Gastrocnemius medialis (tissue), 4 donors: ENCODE measurements at regions not wholly inside any gene's neighbourhood (a gene's known extent, or its start where the extent isn't known, plus 50 kb on each side); places are given as distances from the start of the nearest gene placed in this dataset.

Experiments
- ATAC-seq, 2 donors: fragments of 150-250 bp; one replicate each; pipeline ENCODE4 v1.9.1; 2016
- DNase-seq, 2 donors: peaks; one replicate each; pipeline ENCODE4 v3.0.0-alpha.2; 2019
- H3K27ac ChIP-seq, 4 donors: fragments of 200-600 bp; sonication (generic); 1 replicate in 1 of 4; 2 replicates in 3 of 4; pipeline ENCODE4 v1.5.1; 2016 to 2018; ENCODE audit warnings: mild to moderate bottlenecking in 2 of 4, moderate library complexity in 1 of 4
- H3K27me3 ChIP-seq, 3 donors: fragments of 200-600 bp; sonication (generic) in 2 of 3; 1 replicate in 1 of 3; 2 replicates in 2 of 3; pipeline versions ENCODE4 v1.5.1 to v1.6.0; 2016 to 2019; ENCODE audit warnings: mild to moderate bottlenecking in 1 of 3, moderate library complexity in 1 of 3
- H3K36me3 ChIP-seq, 2 donors: fragments of 200-600 bp; sonication (generic) in 1 of 2; one replicate each; pipeline ENCODE4 v1.5.1; 2017 to 2018
- H3K4me1 ChIP-seq, 2 donors: fragments of 200-600 bp; sonication (generic) in 1 of 2; one replicate each; pipeline ENCODE4 v1.5.1; 2016 to 2017; ENCODE audit warnings: mild to moderate bottlenecking in 2 of 2
- H3K4me3 ChIP-seq, 4 donors: fragments of 200-600 bp; sonication (generic) in 3 of 4; 1 replicate in 1 of 4; 2 replicates in 3 of 4; pipeline ENCODE4 v1.5.1; 2016 to 2019; ENCODE audit warnings: mild to moderate bottlenecking in 2 of 4
- H3K9me3 ChIP-seq, 3 donors: fragments of 200-600 bp; sonication (generic) in 2 of 3; 1 replicate in 1 of 3; 2 replicates in 2 of 3; pipeline ENCODE4 v1.5.1; 2016 to 2019
- CTCF ChIP-seq, 5 experiments: fragments of 450-650 bp in 3 of 5; fragments of 200-600 bp in 2 of 5; sonication (generic) in 2 of 5; IDR thresholded peaks in 4 of 5; conservative IDR thresholded peaks in 1 of 5; 1 replicate in 4 of 5; 2 replicates in 1 of 5; pipeline ENCODE4 v1.5.1; 2016 to 2019; ENCODE audit warnings: antibody characterized with exemption in 5 of 5, mild to moderate bottlenecking in 3 of 5, moderate library complexity in 3 of 5
- POLR2A ChIP-seq, 2 donors: fragments of 450-650 bp; IDR thresholded peaks; one replicate each; pipeline ENCODE4 v1.6.1; 2017; ENCODE audit warnings: antibody characterized with exemption in 2 of 2, mild to moderate bottlenecking in 2 of 2, moderate library complexity in 2 of 2
- in situ Hi-C, 4 donors: fragments of 200-750 bp; cut with MboI; loops; one replicate each; pipeline versions ENCODE4 v1.15.0 to v1.8.0; 2017; ENCODE audit warnings: low sequenced_read_pairs in 4 of 4
- intact Hi-C: fragments of 100-400 bp; cut with DNase I; formaldehyde crosslinking; loops from one replicate; pipeline ENCODE4 v1.15.1; 2023; ENCODE audit warnings: low total_unique reads

- H3K9me3 ChIP-seq: no peaks in the 10 kb centered on the region
- no peaks in the 10 kb centered on the region for H3K27me3 ChIP-seq
- in situ Hi-C loops: no loop called here
- no peak for TF ChIP-seq CTCF (IDR thresholded peaks at IDR 0.05 in 4 of 5, conservative IDR thresholded peaks at IDR 0.05 in 1 of 5)
- no peak for TF ChIP-seq POLR2A (IDR thresholded peaks at IDR 0.05)
- DNase-seq: no peak
- intact Hi-C loops: no loop called here
- H3K27ac ChIP-seq: no peak overlapping the region
- H3K36me3 ChIP-seq: no peaks in the 10 kb centered on the region
- H3K4me3 ChIP-seq: no peak overlapping the region
- ATAC-seq: no peak
- H3K4me1 ChIP-seq: no peaks in the 10 kb centered on the region
Measured at GRCh38 chr18:31232013-31232412, 69.4 kb upstream of the DSC1 start.

- H3K4me3 ChIP-seq: no peak overlapping the region
- H3K4me1 ChIP-seq: no peaks in the 10 kb centered on the region
- TF ChIP-seq CTCF (IDR thresholded peaks at IDR 0.05 in 4 of 5, conservative IDR thresholded peaks at IDR 0.05 in 1 of 5) (no peak), POLR2A (IDR thresholded peaks at IDR 0.05) (no peak)
- H3K9me3 ChIP-seq: no peaks in the 10 kb centered on the region
- no peak for ATAC-seq
- intact Hi-C loops: no loop called here
- H3K36me3 ChIP-seq: no peaks in the 10 kb centered on the region
- H3K27me3 ChIP-seq: no peaks in the 10 kb centered on the region
- in situ Hi-C loops: no loop called here
- H3K27ac ChIP-seq: no peak overlapping the region
- DNase-seq: no peak
Measured at GRCh38 chr18:31232775-31233424, 70.2 kb upstream of the DSC1 start.

- TF ChIP-seq POLR2A (IDR thresholded peaks at IDR 0.05): no peak
- TF ChIP-seq CTCF (IDR thresholded peaks at IDR 0.05 in 4 of 5, conservative IDR thresholded peaks at IDR 0.05 in 1 of 5): no peak
- Histone ChIP-seq H3K9me3 (no peaks in the 10 kb centered on the region), H3K4me1 (no peaks in the 10 kb centered on the region), H3K36me3 (no peaks in the 10 kb centered on the region), H3K4me3 (no peak overlapping the region), H3K27me3 (no peaks in the 10 kb centered on the region), H3K27ac (no peak overlapping the region)
- in situ Hi-C loops (no loop called here), intact Hi-C loops (no loop called here)
- no peak for DNase-seq
- no peak for ATAC-seq
Measured at GRCh38 chr18:31233621-31234275, 71.1 kb upstream of the DSC1 start.

- in situ Hi-C loops: no loop called here
- no peaks in the 10 kb centered on the region for H3K36me3 ChIP-seq
- no peaks in the 10 kb centered on the region for H3K27me3 ChIP-seq
- no peaks in the 10 kb centered on the region for H3K4me1 ChIP-seq
- TF ChIP-seq POLR2A (IDR thresholded peaks at IDR 0.05) (no peak), CTCF (IDR thresholded peaks at IDR 0.05 in 4 of 5, conservative IDR thresholded peaks at IDR 0.05 in 1 of 5) (no peak)
- DNase-seq (no peak), ATAC-seq (no peak)
- H3K27ac ChIP-seq: no peak overlapping the region
- no peaks in the 10 kb centered on the region for H3K9me3 ChIP-seq
- intact Hi-C loops: no loop called here
- no peak overlapping the region for H3K4me3 ChIP-seq
Measured at GRCh38 chr18:31235856-31236255, 73.2 kb upstream of the DSC1 start.
